Neural crest cell (in vitro differentiated cells): ENCODE measurements at regions not wholly inside any gene's neighbourhood (a gene's known extent, or its start where the extent isn't known, plus 50 kb on each side); places are given as distances from the start of the nearest gene placed in this dataset.

Experiments used
- DNase-seq: peaks from one replicate; pipeline ENCODE4 v3.0.0; 2021; ENCODE audit warnings: low read depth, mixed read lengths, low spot score
- H3K27ac Mint-ChIP-seq: one replicate; pipeline ENCODE4 v1.8.0; 2021; ENCODE audit warnings: mild to moderate bottlenecking, mixed read lengths; ENCODE audit not compliant: unreplicated experiment
- H3K27me3 Mint-ChIP-seq: 2 replicates; pipeline ENCODE4 v1.8.0; 2021; ENCODE audit warnings: low read depth, mild to moderate bottlenecking, mixed read lengths
- H3K36me3 Mint-ChIP-seq: 2 replicates; pipeline ENCODE4 v1.8.0; 2021; ENCODE audit warnings: low read depth, mild to moderate bottlenecking, mixed read lengths
- H3K4me1 Mint-ChIP-seq: 2 replicates; pipeline ENCODE4 v1.8.0; 2021; ENCODE audit warnings: mixed read lengths
- H3K4me3 Mint-ChIP-seq: one replicate; pipeline ENCODE4 v1.8.0; 2021; ENCODE audit warnings: mild to moderate bottlenecking, mixed read lengths
- H3K9me3 Mint-ChIP-seq: 2 replicates; pipeline ENCODE4 v1.8.0; 2021; ENCODE audit warnings: mixed read lengths
- CTCF ChIP-seq: fragments of 200-600 bp; sonication (generic); conservative IDR thresholded peaks from 2 replicates; pipeline ENCODE4 v1.5.0; 2021; ENCODE audit warnings: antibody characterized with exemption, mild to moderate bottlenecking

GRCh38 chr16:51816929-51817328, 665.9 kb upstream of the SALL1 start:
- peaks cover 6% of the 10 kb centered on the region for H3K9me3 Mint-ChIP-seq
- H3K27me3 Mint-ChIP-seq = no peaks in the 10 kb centered on the region
- peaks cover 4% of the 10 kb centered on the region for H3K36me3 Mint-ChIP-seq
- H3K27ac Mint-ChIP-seq = no peak overlapping the region
- H3K4me3 Mint-ChIP-seq = no peak overlapping the region
- peaks cover 12% of the 10 kb centered on the region for H3K4me1 Mint-ChIP-seq
- DNase-seq = no peak
- no peak for TF ChIP-seq CTCF

- Mint-ChIP-seq H3K4me1 (peaks cover 11% of the 10 kb centered on the region), H3K9me3 (peaks cover 6% of the 10 kb centered on the region), H3K27ac (no peak overlapping the region), H3K36me3 (peaks cover 4% of the 10 kb centered on the region), H3K4me3 (no peak overlapping the region), H3K27me3 (no peaks in the 10 kb centered on the region)
- no peak for TF ChIP-seq CTCF
- no peak for DNase-seq
These were observed 664.5 kb upstream of the SALL1 start for GRCh38 chr16:51815523-51815922.

- DNase-seq = no peak
- no peak for TF ChIP-seq CTCF
- Mint-ChIP-seq H3K4me3 (no peak overlapping the region), H3K27me3 (no peaks in the 10 kb centered on the region), H3K27ac (no peak overlapping the region), H3K9me3 (peaks cover 6% of the 10 kb centered on the region), H3K4me1 (peaks cover 2% of the 10 kb centered on the region), H3K36me3 (peaks cover 4% of the 10 kb centered on the region)
These were observed 663.5 kb upstream of the SALL1 start for GRCh38 chr16:51814617-51815016.

GRCh38 chr16:51813609-51814008, 662.5 kb upstream of the SALL1 start:
- peak; percentile 28 for TF ChIP-seq CTCF
- no peaks in the 10 kb centered on the region for H3K27me3 Mint-ChIP-seq
- no peak overlapping the region for H3K4me3 Mint-ChIP-seq
- peaks cover 4% of the 10 kb centered on the region for H3K36me3 Mint-ChIP-seq
- no peaks in the 10 kb centered on the region for H3K4me1 Mint-ChIP-seq
- no peak overlapping the region for H3K27ac Mint-ChIP-seq
- peaks cover 6% of the 10 kb centered on the region for H3K9me3 Mint-ChIP-seq
- no peak for DNase-seq

- TF ChIP-seq CTCF = no peak
- DNase-seq = no peak
- no peaks in the 10 kb centered on the region for H3K27me3 Mint-ChIP-seq
- H3K9me3 Mint-ChIP-seq = peaks cover 6% of the 10 kb centered on the region
- H3K36me3 Mint-ChIP-seq = peaks cover 4% of the 10 kb centered on the region
- no peak overlapping the region for H3K27ac Mint-ChIP-seq
- no peaks in the 10 kb centered on the region for H3K4me1 Mint-ChIP-seq
- no peak overlapping the region for H3K4me3 Mint-ChIP-seq
These were observed 661.9 kb upstream of the SALL1 start for GRCh38 chr16:51812945-51813344.

GRCh38 chr16:51807551-51807950, 656.5 kb upstream of the SALL1 start:
- Mint-ChIP-seq H3K4me1 (no peaks in the 10 kb centered on the region), H3K9me3 (no peaks in the 10 kb centered on the region), H3K27ac (no peak overlapping the region), H3K36me3 (no peaks in the 10 kb centered on the region), H3K27me3 (no peaks in the 10 kb centered on the region), H3K4me3 (no peak overlapping the region)
- no peak for TF ChIP-seq CTCF
- DNase-seq = no peak
